Kasumi-1 (cell line): ENCODE measurements at regions not wholly inside any gene's neighbourhood (a gene's known extent, or its start where the extent isn't known, plus 50 kb on each side); places are given as distances from the start of the nearest gene placed in this dataset.
"Not testable (repeated sequence)": the region's sequence is repeated elsewhere in the genome, so short reads cannot be mapped to it uniquely, and the experiment has no call there.

Experiments used
- DNase-seq, 2 experiments: peaks; one replicate each; lab custom pipeline; 2025; lab: John Stamatoyannopoulos, UW

DNA sequence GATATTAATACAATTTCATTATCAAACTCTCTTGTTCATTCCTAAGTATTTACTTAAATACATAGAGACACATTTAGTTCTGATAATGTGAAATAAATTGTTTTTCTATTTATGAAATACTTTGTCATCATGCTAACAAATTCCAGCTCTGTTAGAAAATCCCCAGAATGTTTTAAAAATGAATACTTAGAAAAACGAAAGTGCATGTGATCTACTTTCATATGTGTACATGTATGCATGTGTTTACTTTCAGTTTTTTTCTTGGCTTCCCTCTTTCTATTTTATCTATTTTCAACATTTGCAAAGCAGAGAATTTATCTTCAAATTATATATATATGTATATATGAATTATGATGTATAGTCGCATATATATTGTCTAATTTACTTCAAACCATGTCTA is 1110.0 kb upstream of the PCDH20 start:
- no peak for DNase-seq

DNA sequence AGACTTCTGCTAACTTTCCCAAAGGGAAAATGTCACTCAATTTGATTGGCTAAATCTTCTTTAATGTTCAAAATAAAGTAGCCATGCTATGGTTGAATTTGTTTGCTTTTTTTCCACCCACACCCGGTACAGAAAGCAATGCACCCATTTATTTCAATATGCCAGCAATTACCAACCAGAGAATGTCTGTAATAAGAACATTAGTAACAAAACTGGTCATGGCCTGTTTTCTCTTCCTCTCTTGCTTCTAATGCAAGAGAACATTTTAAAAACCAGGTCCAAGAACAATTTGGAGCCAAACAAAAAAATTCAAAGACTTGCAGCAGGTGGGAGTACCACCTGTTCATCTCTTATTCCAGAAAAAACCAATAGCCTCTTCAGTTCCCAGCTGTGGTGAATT is 1108.8 kb upstream of the PCDH20 start:
- no peak for DNase-seq

DNA sequence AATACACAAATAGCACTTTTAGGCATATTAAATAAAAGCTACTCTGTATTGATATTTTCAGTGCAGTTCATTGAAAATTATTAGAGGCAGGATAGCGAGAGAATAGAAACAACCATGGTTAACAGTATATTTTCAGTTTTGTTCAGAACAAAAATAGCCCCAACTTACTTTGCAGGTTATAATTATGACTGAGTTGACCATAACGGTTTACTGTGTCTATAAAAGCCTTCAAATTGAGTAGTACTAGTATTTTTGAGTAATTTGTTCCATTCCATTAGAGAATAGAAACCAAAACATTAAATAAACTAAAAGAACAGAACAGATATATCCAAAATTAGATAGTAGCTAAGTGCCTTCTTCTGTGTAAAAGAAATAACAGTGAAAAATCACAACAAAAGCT is 1108.4 kb upstream of the PCDH20 start:
- no peak for DNase-seq

DNA sequence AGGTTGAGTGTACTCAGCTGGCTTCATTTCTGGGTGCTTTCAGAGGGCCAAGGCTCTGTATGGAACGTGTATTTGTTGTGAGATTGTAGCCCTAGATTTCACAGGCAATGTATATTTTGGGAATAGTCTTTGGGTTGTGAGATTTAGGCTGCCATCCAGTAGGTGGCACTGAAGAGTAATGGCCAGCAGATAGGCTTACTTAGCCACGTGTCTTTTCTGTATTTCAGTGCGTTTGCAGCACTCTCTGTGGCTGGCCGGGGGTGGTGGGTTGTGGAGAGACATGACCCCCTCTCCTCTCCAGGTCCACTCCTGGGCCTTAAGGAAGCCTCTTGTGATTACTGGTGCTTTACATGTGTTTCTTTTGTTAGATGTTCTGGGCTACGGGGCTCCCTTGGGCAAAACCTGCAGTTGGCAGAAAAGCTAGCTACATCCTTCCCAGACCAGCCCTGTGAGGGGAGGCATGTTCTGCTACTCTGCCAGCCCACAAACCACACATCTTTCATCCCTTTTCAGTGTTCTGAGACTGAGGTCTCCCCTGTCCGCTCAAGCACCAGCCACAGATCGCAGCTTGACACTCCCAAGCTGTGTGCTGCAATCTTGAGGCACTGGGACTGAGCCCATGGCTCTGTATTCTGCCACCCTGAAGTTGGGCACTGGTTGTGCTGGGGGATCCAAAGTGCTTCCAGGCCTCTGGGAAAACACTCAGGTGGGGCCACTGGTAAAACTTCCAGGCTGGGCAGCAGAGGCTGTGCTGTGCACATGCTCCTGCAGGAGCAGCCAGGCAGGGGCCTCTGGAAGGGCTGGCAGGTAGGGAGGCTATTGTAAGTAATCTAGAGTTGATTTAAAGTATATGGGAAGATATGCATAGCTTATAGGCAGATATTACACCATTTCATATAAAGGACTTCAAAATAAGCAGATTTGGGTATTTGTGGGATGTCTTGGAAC is 1096.8 kb upstream of the PCDH20 start:
- DNase-seq: peak; percentile 47 to 54

DNA sequence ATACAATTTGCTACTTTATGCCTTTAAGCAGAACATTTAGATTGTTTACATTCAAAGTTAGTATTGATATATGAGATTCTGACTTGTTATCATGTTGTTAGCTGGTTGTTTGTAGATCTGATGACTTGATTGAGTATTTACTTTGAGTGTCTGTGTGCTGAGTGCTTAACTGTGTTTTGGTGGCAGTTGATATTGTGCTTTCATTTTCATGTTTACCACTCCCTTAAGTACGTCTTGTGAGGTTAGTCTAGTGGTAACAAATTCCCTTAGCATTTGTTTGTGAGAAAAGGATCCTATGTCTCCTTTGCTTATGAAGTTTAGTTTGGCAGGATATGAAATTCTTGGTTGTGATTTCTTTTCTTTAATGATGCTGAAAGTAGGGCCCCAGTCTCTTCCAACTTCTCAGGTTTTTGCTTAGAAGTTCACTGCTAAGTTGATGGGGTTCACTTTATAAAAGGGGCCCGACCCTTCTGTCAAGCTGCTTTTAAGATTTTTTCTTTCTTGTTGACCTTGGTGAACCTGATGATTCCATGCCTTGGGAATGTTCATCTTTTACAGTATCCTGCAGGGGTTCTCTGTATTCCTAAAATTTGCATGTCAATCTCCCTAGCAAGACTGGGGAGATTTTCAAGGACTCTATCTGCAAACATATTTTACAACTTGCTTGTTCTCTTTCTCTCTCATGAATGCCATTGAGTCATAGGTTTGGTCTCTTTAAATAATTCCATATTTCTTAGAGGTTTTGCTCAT is 1095.4 kb upstream of the PCDH20 start:
- DNase-seq: no peak

DNA sequence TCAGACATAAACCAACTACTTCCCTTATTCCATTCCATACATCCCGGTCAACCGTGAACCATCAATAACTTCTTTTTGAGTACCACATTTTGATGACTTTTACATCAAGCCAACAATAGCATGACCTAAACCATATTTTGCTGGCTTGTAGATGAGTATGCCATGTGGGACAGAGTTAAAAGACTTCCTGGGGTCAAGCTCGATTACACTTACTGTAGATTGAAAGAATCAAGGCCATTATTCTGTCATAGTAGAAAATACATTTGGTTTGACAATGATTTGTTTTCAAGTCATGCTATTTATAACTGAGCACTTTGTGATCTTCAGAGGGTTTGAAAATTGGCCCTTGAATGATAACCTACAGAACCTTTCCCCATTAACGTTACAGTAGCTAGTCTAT is 1086.9 kb upstream of the PCDH20 start:
- no peak for DNase-seq

DNA sequence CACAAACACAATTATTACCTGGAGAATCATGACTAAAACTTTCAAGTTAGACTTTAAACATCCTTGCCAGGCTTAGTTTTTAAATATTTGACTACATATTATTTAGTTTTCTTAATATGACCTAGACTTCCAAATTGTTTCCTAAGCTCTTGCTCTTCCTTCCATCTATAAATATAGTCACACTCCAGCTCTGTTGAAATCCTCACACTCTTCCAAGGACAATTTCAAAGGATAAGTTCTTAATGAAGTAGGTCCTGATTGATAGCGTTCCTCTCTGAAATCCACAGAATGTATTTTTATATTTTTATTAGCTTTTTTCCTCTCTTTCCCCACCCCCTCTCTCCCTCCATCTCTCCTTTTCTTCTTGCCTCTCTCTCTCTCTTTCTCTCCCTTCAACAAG is 1074.1 kb upstream of the PCDH20 start:
- DNase-seq: no peak

DNA sequence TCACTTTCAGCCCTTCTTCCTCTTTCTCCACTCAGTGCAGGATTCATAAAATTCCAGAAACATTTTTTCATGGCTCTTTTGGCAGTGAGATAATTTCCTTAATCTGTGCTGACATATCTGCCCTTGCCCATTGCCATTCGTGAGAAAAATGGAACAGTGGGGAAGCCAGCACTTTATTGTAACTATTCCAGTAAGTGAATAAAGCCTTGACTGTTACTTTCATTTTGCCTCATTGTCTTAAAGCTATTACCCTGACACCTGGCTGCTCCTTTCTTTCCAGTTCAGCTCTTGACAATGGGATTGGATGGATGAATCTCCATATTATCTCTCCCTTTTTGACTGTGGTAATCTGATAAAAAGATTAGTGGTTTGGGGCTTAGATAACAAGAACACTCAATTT is 1068.1 kb upstream of the PCDH20 start:
- no peak for DNase-seq

DNA sequence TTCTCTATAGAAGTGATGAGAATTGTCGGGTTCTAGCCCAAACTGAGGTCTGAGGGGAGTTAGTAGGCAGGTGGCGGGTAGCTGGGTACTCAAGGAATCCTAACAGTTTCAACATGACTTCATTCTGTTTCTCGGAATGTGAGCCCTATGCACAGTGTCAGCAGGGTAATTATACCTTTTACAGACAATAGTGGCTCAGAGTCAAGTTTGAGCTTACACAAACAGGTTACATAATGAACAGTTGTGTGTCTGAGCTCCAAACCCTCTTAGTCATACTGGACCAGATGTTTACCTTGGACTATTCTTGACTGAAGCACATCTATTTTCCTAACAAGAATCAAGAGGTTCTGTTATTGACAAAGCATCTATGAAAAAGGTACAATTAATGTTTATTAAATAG is 1066.7 kb upstream of the PCDH20 start:
- no peak for DNase-seq

DNA sequence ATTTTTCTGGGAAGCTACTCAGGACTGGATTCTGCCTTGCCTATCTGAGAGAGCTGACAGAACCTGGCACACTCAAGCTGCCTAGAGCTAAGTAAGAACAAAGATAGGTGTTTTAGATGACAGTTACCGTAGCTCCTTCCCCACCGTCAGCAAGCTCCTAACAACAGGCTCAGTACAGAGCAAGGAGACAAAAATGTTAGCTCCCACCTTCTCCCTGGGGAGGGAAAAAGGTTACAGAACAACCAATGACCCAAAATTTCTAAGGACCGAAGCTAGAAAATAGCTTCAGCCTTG is 1058.2 kb upstream of the PCDH20 start:
- no peak for DNase-seq

DNA sequence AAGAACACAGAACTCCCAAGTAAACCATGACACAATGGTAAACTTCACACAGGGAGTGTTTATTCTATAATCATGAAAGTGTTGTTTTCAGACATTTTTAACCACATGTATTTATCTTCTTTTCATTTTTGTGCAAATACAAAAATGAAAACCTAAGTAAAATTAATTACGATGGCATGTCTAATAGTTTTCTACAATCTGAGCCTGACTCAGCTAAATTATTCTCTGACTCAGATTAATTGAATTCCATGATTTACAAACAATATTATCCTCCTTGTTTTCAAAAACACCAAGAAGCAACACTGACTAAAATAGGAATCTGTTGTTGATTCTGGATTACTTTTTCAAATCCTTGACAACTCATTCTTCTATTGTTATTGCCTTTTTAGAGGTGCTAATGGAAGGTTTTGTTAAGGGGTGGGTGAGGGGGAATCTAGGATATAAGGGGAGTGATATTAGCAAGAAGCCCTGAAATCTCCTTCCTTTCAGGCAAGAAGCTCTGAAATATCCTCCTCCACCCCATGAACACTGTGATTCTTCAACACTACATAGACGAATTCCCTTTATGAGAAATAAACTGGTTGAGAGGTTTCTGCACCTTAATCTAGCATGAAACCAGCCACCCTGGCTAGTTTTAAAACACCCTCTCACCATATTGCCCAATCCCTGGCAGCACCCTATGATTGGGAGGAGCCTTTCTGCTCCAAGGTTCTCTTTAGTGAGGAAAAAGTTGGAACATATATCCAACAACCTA is 1057.7 kb upstream of the PCDH20 start:
- no peak for DNase-seq

DNA sequence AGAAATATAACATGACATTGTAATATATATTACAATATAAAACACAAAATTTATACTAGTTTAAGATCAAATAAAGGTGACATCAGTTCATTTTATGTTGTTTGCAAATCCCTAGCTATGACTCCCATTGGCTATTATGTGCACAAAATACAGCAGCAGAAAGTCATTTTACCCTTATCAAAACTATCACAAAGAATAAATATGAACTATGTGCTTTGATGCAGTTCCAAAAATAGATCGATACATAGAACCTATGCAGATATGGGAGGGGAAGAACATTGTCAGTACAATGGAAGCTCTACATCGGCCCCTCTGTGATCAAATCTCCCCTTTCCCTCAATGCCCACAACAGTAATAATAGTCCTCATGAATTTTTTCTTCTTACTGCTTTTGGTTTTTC is 1038.1 kb upstream of the PCDH20 start:
- no peak for DNase-seq

DNA sequence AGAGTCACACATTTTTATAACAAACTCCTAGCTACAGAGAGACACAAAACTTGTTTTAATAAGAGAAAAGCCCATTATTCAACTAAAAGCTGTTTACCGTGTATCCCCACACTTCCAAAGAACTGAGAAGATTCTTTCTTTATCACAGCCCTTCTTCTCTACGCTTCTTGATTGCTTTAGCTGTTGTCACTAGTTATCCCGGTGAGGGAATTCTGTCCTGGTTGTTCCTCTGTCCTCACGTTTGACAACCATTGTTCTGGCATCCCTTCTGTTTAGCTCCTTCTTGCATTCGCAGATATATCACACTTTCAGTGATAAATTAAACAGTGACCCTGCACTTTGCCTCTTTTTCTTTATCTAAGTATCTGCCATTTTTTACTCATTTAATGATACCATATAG is 1035.1 kb upstream of the PCDH20 start:
- no peak for DNase-seq

DNA sequence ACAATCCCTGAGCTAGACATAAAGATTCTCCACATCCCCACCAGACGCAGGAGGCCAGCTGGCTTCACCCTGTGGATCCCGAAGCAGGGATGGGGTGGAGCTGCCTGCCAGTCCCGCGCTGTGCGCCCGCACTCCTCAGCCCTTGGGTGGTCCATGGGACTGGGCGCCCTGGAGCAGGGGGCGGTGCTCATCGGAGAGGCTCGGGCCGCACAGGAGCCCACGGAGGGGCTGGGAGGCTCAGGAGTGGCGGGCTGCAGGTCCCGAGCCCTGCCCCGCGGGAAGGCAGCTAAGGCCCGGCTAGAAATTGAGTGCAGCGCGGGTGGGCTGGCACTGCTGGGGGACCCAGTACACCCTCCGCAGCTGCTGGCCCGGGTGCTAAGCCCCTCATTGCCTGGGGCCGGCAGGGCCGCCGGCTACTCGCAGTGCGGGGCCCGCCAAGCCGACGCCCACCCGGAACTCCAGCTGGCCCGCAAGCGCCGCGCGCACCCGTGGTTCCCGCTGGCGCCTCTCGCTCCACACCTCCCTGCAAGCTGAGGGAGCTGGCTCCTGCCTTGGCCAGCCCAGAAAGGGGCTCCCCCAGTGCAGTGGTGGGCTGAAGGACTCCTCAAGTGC is 1032.2 kb upstream of the PCDH20 start:
- not testable (repeated sequence) for DNase-seq

DNA sequence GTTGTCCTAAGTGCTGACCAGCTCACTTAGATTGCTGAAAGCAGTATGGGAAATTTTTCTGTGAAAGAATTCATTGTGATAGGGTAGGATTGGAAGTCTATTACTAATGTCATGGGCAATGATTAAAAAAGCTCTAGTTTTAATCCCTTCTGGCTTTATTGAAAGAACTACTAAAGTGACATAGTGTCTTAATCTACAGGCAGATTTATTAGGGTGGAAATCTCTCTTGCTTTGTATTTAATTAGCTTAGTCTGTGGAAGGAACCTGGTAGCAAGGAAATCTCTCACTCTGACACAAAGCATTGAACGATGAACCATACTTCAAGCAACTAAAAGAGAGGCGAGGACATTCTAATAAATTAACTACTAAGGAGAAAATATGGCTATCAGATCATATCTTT is 1029.2 kb upstream of the PCDH20 start:
- DNase-seq: no peak

DNA sequence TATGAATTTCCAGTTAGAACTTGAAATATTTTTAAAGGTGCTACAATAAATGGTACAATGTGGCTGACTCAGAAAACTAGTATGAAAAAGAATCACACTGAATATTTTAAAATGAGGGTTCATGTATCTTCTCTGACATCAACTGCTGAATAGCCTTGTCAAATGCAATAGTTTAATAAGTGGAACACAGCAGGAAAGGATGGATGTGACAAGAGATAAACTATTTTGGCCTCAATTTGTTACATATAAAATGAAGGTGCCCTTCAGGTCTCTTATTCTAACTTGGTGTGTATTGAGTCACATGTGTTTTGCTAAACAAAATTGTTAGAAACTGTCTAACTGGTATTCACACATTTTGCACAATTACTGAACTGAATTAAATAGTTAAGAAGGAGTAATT is 1018.4 kb upstream of the PCDH20 start:
- no peak for DNase-seq

DNA sequence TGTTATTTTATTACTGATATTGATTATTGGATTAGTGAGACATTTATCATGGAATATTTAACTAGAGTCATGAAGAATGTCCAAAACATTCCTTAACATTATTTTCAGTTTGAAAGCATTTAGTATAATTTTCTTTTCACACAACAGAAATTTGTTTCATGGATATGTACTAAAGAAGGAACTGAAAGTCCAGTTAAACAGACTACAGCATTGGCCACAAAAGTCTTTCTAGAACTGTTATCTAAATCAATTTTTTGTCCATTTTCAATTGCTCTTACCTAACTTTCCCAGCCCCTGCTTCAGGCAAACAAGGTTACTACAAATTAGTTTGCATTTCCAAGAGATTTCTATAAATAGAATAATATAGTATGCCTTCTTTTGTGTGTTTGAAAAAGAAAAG is 1018.0 kb upstream of the PCDH20 start:
- DNase-seq: no peak

DNA sequence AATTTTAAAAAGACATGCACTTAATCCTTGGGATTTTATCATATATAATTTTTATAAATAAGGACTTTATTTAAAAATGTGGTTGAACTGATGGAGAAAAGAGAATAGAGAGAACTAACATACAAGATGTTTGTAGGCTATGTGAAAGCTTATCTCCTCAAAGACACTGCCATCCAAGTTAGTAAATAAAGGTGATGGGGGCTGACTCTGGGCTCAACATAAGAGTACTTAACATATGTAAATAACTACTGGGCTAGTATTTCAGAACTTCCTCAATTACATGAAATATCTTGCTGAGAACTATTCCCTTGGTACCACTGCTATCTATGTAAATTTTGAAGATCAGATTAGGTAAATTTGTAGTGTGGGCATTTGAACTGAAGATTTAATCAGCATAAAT is 1017.3 kb upstream of the PCDH20 start:
- no peak for DNase-seq

DNA sequence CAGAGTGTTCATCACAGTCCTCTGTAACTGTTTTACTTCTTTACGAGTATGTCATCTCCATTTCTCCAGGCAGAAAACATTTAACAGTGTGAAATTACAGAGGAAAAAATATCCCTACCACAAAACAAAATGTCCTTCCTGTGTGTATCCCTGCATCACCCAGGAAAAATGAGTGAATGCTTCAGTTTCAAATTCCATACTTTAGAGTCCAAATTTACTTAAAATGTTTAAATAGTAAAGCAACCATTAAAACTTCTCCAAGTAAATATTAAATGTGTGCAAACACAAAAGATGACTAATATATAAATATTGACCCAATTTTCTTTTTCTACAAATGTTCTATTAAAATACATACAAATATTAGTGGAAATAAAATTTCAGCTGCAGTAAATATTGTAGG is 1016.6 kb upstream of the PCDH20 start:
- DNase-seq: no peak

DNA sequence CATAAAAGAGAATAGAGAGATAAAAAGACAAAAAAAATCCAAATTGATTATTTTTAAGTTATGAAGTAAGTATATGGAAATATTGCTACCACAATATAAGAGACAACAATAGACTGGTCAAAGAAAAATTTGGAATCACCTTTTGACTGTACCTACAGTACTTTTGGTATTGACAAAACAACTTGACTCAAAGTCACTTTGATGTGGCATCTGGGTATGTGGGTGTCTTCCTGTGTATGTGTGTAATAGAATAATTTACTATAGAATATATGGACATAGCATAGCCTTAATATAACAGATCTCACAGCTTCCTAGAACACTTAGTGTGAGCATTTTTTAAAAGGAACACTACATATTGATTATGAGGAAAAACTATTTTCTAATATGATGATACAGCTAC is 1016.2 kb upstream of the PCDH20 start:
- DNase-seq: no peak

DNA sequence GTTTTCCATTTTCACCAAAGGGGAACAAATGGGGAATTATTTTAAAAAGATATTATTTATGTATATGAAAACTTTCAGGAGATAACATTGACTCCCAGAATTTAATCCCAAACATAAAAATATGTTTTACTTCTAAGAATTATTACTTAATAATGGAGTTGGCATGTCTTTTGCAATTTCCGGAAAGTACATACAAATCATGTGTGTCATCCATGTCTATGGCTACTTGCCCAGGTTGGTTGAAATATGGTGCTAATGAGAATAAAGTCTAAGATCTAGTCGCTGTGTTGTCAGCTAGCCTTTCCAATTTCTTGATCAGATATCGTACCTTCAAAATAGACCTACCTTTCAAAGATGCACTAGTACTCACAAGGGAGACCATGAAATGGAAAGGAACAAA is 1003.2 kb upstream of the PCDH20 start:
- DNase-seq: no peak

DNA sequence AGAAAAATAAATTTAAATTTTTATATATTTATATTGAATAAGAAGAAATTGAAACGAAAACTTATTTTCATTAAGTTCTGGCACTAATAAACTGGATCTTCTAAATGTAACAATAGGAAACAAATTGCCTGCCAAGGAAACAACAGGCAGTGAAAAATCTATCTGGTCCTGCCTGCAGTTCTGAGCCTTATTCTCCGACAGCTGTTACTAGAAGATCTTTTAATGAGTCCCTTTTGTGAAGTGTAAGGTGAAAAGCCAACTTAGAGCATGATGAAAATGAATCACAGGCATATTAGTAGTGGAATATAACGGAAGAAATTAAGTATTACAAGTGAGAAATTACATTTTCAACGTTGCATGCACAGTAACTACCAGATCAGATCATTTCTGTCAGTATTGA is 1002.7 kb upstream of the PCDH20 start:
- DNase-seq: no peak

DNA sequence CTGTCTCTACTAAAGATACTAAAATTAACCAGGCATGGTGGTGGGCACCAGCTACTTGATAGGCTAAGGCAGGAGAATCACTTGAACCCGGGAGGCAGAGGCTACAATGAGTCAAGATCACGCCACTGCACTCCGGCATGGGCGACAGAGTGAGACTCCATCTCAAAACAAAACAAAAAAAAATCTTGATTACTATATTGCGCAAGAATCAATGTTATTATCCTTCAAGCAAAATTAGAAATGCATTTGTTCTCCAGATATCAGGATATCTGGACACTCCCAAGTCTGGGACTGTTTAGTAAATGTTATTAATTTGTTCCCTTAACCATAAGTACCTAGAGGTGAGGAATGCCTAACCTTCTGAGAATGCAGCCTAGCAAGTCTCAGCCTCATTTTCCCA is 992.2 kb upstream of the PCDH20 start:
- DNase-seq: no peak
